Panc1 (cell line): ENCODE measurements at regions not wholly inside any gene's neighbourhood (a gene's known extent, or its start where the extent isn't known, plus 50 kb on each side); places are given as distances from the start of the nearest gene placed in this dataset.

ENCODE experiments used
- ATAC-seq: fragments of 200-7000 bp; cut with Tn5 transposase; 2 replicates; pipeline ENCODE4 v1.9.1; 2020; ENCODE audit warnings: mild to moderate bottlenecking, moderate library complexity
- BruUV-seq: library from RNA; stranded (reverse); fragments of 400-500 nt; replicated peaks from 2 replicates; lab custom pipeline; 2021; lab: Mats Ljungman, UMichigan
- CTCF ChIA-PET: fragments of 300-600 bp; sonication (Branson Sonifier 250); formaldehyde crosslinking; loops from one replicate; lab custom pipeline; 2022; ENCODE audit warnings: antibody characterized with exemption; lab: Charles Lee
- POLR2A ChIA-PET: fragments of 300-600 bp; sonication (Branson Sonifier 250); formaldehyde crosslinking; loops from one replicate; lab custom pipeline; 2022; ENCODE audit warnings: antibody characterized with exemption; lab: Charles Lee
- DNase-seq: peaks from one replicate; pipeline ENCODE4 v3.0.0-alpha.2; 2010; ENCODE audit warnings: low read depth, low spot score
- H3K27ac ChIP-seq: 2 replicates; pipeline ENCODE4 v1.5.1; 2011; ENCODE audit warnings: mild to moderate bottlenecking, low read length, inconsistent platforms
- H3K27me3 ChIP-seq: fragments of 200-500 bp; sonication (Bioruptor generic); 2 replicates; pipeline ENCODE4 v1.6.0; 2014; ENCODE audit warnings: low read length, inconsistent platforms; ENCODE audit not compliant: control insufficient read depth, insufficient read depth
- H3K36me3 ChIP-seq: fragments of 200-500 bp; sonication (Bioruptor generic); 2 replicates; pipeline ENCODE4 v1.5.1; 2014; ENCODE audit warnings: inconsistent platforms, mild to moderate bottlenecking, low read length, moderate library complexity; ENCODE audit not compliant: control insufficient read depth, insufficient read depth
- H3K4me1 ChIP-seq: 2 replicates; pipeline ENCODE4 v1.5.1; 2011; ENCODE audit warnings: inconsistent platforms, mild to moderate bottlenecking, low read length, moderate library complexity; ENCODE audit not compliant: control insufficient read depth, insufficient read depth
- H3K4me3 ChIP-seq, 2 experiments: 2 replicates each; pipeline ENCODE4 v1.5.1; 2011 to 2012; ENCODE audit warnings: low read depth in 2 of 2, low read length in 2 of 2, mild to moderate bottlenecking in 2 of 2, inconsistent platforms in 1 of 2, moderate library complexity in 1 of 2
- H3K9me3 ChIP-seq: fragments of 200-500 bp; sonication (Bioruptor generic); 2 replicates; pipeline ENCODE4 v1.5.1; 2014; ENCODE audit warnings: low read depth, mild to moderate bottlenecking, inconsistent platforms, low read length, moderate library complexity; ENCODE audit not compliant: control insufficient read depth, insufficient read depth
- CTCF ChIP-seq: fragments of 450-650 bp; IDR thresholded peaks from 2 replicates; pipeline ENCODE4 v1.5.1; 2017; ENCODE audit warnings: mild to moderate bottlenecking
- POLR2AphosphoS5 ChIP-seq: IDR thresholded peaks from 2 replicates; pipeline ENCODE4 v1.6.1; 2012; ENCODE audit warnings: mild to moderate bottlenecking, low read depth, low read length, moderate library complexity
- SIN3A ChIP-seq: IDR thresholded peaks from 2 replicates; pipeline ENCODE4 v1.6.1; 2012; ENCODE audit warnings: low read depth, mild to moderate bottlenecking, low read length, moderate library complexity, borderline replicate concordance; ENCODE audit not compliant: insufficient read depth
- TCF7L2 ChIP-seq: IDR thresholded peaks from 2 replicates; pipeline ENCODE4 v1.6.1; 2011; ENCODE audit warnings: mild to moderate bottlenecking, low read depth, low read length, inconsistent platforms
- in situ Hi-C: cut with HindIII; loops from 2 replicates; pipeline ENCODE4 v1.10.0; 2016; ENCODE audit warnings: low sequenced_read_pairs, low pct_unique_long_range_greater_than_20kb
- intact Hi-C: fragments of 100-400 bp; cut with micrococcal nuclease; formaldehyde crosslinking; loops from one replicate; pipeline ENCODE4 v1.10.0; 2022; ENCODE audit not compliant: unreplicated experiment
- TF ChIP-seq, protein P1 (sequence below), 2 experiments: IDR thresholded peaks; 2 replicates each; pipeline ENCODE4 v1.6.1; 2011 to 2012; ENCODE audit warnings: low read depth in 2 of 2, control low read depth in 1 of 2, low read length in 1 of 2, mild to moderate bottlenecking in 1 of 2, moderate library complexity in 1 of 2; ENCODE audit not compliant: insufficient read depth in 1 of 2

GRCh38 chr19:28387507-28387906 lies 825.4 kb downstream of the UQCRFS1 start:
- ATAC-seq (no peak), DNase-seq (no peak)
- Histone ChIP-seq H3K27me3 (no peaks in the 10 kb centered on the region), H3K9me3 (no peaks in the 10 kb centered on the region), H3K4me1 (no peaks in the 10 kb centered on the region), H3K36me3 (no peaks in the 10 kb centered on the region), H3K4me3 (no peak overlapping the region), H3K27ac (no peak overlapping the region)
- POLR2A ChIA-PET = no interaction called here
- CTCF ChIA-PET = no interaction called here
- no peak for TF ChIP-seq SIN3A
- TF ChIP-seq, protein P1, sequence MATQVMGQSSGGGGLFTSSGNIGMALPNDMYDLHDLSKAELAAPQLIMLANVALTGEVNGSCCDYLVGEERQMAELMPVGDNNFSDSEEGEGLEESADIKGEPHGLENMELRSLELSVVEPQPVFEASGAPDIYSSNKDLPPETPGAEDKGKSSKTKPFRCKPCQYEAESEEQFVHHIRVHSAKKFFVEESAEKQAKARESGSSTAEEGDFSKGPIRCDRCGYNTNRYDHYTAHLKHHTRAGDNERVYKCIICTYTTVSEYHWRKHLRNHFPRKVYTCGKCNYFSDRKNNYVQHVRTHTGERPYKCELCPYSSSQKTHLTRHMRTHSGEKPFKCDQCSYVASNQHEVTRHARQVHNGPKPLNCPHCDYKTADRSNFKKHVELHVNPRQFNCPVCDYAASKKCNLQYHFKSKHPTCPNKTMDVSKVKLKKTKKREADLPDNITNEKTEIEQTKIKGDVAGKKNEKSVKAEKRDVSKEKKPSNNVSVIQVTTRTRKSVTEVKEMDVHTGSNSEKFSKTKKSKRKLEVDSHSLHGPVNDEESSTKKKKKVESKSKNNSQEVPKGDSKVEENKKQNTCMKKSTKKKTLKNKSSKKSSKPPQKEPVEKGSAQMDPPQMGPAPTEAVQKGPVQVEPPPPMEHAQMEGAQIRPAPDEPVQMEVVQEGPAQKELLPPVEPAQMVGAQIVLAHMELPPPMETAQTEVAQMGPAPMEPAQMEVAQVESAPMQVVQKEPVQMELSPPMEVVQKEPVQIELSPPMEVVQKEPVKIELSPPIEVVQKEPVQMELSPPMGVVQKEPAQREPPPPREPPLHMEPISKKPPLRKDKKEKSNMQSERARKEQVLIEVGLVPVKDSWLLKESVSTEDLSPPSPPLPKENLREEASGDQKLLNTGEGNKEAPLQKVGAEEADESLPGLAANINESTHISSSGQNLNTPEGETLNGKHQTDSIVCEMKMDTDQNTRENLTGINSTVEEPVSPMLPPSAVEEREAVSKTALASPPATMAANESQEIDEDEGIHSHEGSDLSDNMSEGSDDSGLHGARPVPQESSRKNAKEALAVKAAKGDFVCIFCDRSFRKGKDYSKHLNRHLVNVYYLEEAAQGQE (IDR thresholded peaks at IDR 0.05; ENCODE audit: insufficient read depth in 1 of 2, low read depth in 2 of 2, low read length in 1 of 2) = no peak
- no peak for TF ChIP-seq POLR2AphosphoS5
- TF ChIP-seq TCF7L2 = no peak
- no peak for TF ChIP-seq CTCF
- intact Hi-C loops (no loop called here), in situ Hi-C loops (no loop called here)
- no TSS peak for BruUV-seq

DNA sequence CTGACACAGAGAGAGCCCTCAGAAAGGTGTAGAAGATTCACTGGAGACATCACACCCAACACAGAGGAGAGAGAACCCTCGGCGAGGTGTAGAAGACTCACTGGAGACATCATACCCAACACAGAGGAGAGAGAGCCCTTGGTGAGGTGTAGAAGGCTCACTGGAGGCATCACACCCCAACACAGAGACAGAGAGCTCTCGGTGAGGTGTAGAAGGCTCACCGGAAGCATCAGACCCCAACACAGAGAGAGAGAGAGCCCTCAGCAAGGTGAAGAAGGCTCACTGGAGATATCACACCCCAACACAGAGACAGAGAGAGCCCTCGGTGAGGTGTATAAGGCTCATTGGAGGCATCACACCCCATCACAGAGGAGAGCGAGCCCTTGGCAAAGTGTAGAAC lies 826.5 kb downstream of the UQCRFS1 start:
- BruUV-seq = no TSS peak
- intact Hi-C loops = no loop called here
- H3K4me3 ChIP-seq = no peak overlapping the region
- ATAC-seq (no peak), DNase-seq (no peak)
- H3K36me3 ChIP-seq = no peaks in the 10 kb centered on the region
- POLR2A ChIA-PET = interaction anchor here (0.7 kb wide), 1 partner anchor 574 kb away, joined by 3 read pairs; no protein-coding TSS in a partner anchor
- no peaks in the 10 kb centered on the region for H3K27me3 ChIP-seq
- CTCF ChIA-PET = interaction anchor here (0.7 kb wide), 1 partner anchor 25 kb away, joined by 3 read pairs; no protein-coding TSS in a partner anchor
- H3K27ac ChIP-seq = no peak overlapping the region
- no peak for TF ChIP-seq CTCF
- TF ChIP-seq POLR2AphosphoS5 = no peak
- no peak for TF ChIP-seq SIN3A
- no peak for TF ChIP-seq TCF7L2
- TF ChIP-seq, protein P1 (IDR thresholded peaks at IDR 0.05; ENCODE audit: insufficient read depth in 1 of 2, low read depth in 2 of 2, low read length in 1 of 2) = no peak
- no peaks in the 10 kb centered on the region for H3K9me3 ChIP-seq
- no peaks in the 10 kb centered on the region for H3K4me1 ChIP-seq
- in situ Hi-C loops = no loop called here
